ENCODE measurements at regions not wholly inside any gene's neighbourhood (a gene's known extent, or its start where the extent isn't known, plus 50 kb on each side); places are given as distances from the start of the nearest gene placed in this dataset.
"Not testable (repeated sequence)": the region's sequence is repeated elsewhere in the genome, so short reads cannot be mapped to it uniquely, and the experiment has no call there.

- no peak for DNase-seq
- Histone ChIP-seq H3K9me3 (replicated peaks in 1 of 3) (no peaks in the 10 kb centered on the region), H3K4me1 (replicated peaks in 1 of 2) (no peaks in the 10 kb centered on the region), H3K36me3 (replicated peaks in 1 of 2) (no peaks in the 10 kb centered on the region), H3K27me3 (no peaks in the 10 kb centered on the region), H3K4me3 (no peak overlapping the region), H3K27ac (no peak overlapping the region)
- intact Hi-C loops (cut with DNase I): no loop called here
- WGBS, 4 donors: 84 to 90% (median 86%) methylated on average over 4 of the region's 4 CpGs
- no peak for TF ChIP-seq POLR2A (IDR thresholded peaks at IDR 0.05)
- no peak for TF ChIP-seq CTCF (IDR thresholded peaks at IDR 0.05)
These were observed 290.4 kb upstream of the DYNLRB2 start for GRCh38 chr16:80250381-80250780.

- H3K27ac ChIP-seq; H3K4me1 ChIP-seq (replicated peaks in 1 of 2); DNase-seq; H3K36me3 ChIP-seq (replicated peaks in 1 of 2); intact Hi-C loops (cut with DNase I); H3K9me3 ChIP-seq (replicated peaks in 1 of 3); H3K4me3 ChIP-seq; H3K27me3 ChIP-seq: not testable (repeated sequence)
- 90 to 96% methylated on average over 4 to 11 of the region's 30 CpGs; no CpG with 5 or more reads in 2 of the 4 donors for WGBS, 4 donors
These were observed 297.5 kb upstream of the DYNLRB2 start for GRCh38 chr16:80243303-80243702.

- whole genome bisulfite sequencing, 4 donors: 85 to 100% (median 94%) methylated on average over 2 to 4 of the region's 4 CpGs
These were observed 298.5 kb upstream of the DYNLRB2 start for GRCh38 chr16:80242279-80242678.

GRCh38 chr16:80233097-80233835, 307.5 kb upstream of the DYNLRB2 start:
- peaks cover 0 to 2% of the 10 kb centered on the region in 2 donors for H3K4me1 ChIP-seq (replicated peaks in 1 of 2)
- TF ChIP-seq CTCF (IDR thresholded peaks at IDR 0.05): no peak
- TF ChIP-seq POLR2A (IDR thresholded peaks at IDR 0.05): no peak
- 41 to 54% (median 47%) methylated on average over 8 of the region's 8 CpGs for WGBS, 4 donors
- DNase-seq: peak in 4 of 7 donors; percentile 24 to 61 (median 33)
- intact Hi-C loops (cut with DNase I): no loop called here
- no peak overlapping the region for H3K4me3 ChIP-seq
- H3K36me3 ChIP-seq (replicated peaks in 1 of 2): no peaks in the 10 kb centered on the region
- H3K27me3 ChIP-seq: no peaks in the 10 kb centered on the region
- no peak overlapping the region for H3K27ac ChIP-seq
- H3K9me3 ChIP-seq (replicated peaks in 1 of 3): no peaks in the 10 kb centered on the region

More at GRCh38 chr16:80242279-80242678, 298.5 kb upstream of the DYNLRB2 start:
- H3K27ac ChIP-seq; DNase-seq; H3K4me3 ChIP-seq; intact Hi-C loops (cut with DNase I); H3K36me3 ChIP-seq (replicated peaks in 1 of 2); H3K27me3 ChIP-seq; H3K4me1 ChIP-seq (replicated peaks in 1 of 2); H3K9me3 ChIP-seq (replicated peaks in 1 of 3): not testable (repeated sequence)

GRCh38 chr16:80231888-80232287, 308.9 kb upstream of the DYNLRB2 start:
- H3K27ac ChIP-seq: no peak overlapping the region
- H3K4me3 ChIP-seq: no peak overlapping the region
- no peaks in the 10 kb centered on the region for H3K9me3 ChIP-seq (replicated peaks in 1 of 3)
- peaks cover 0 to 2% of the 10 kb centered on the region in 2 donors for H3K4me1 ChIP-seq (replicated peaks in 1 of 2)
- intact Hi-C loops (cut with DNase I): no loop called here
- H3K36me3 ChIP-seq (replicated peaks in 1 of 2): no peaks in the 10 kb centered on the region
- WGBS, 4 donors: 37 to 60% (median 48%) methylated on average over 1 to 3 of the region's 3 CpGs
- TF ChIP-seq CTCF (IDR thresholded peaks at IDR 0.05) (no peak), POLR2A (IDR thresholded peaks at IDR 0.05) (no peak)
- DNase-seq: no peak
- H3K27me3 ChIP-seq: no peaks in the 10 kb centered on the region
